Stomach smooth muscle (tissue), 2 donors: ENCODE measurements at regions not wholly inside any gene's neighbourhood (a gene's known extent, or its start where the extent isn't known, plus 50 kb on each side); places are given as distances from the start of the nearest gene placed in this dataset.

Experiments
- H3K27ac ChIP-seq: one replicate; pipeline ENCODE4 v1.7.0; 2013; ENCODE audit warnings: mild to moderate bottlenecking, low read length, inconsistent platforms
- H3K27me3 ChIP-seq, 2 donors: one replicate each; pipeline ENCODE4 v1.7.0; 2013; ENCODE audit warnings: low read length in 2 of 2; ENCODE audit not compliant: insufficient read depth in 2 of 2, control insufficient read depth in 1 of 2
- H3K36me3 ChIP-seq, 2 donors: one replicate each; pipeline ENCODE4 v1.7.0; 2013; ENCODE audit warnings: low read length in 2 of 2; ENCODE audit not compliant: control insufficient read depth in 2 of 2, insufficient read depth in 2 of 2
- H3K4me1 ChIP-seq: one replicate; pipeline ENCODE4 v1.7.0; 2013; ENCODE audit warnings: low read length; ENCODE audit not compliant: control insufficient read depth, insufficient read depth
- H3K4me3 ChIP-seq, 2 donors: one replicate each; pipeline ENCODE4 v1.7.0; 2013; ENCODE audit warnings: low read length in 2 of 2
- H3K9ac ChIP-seq, 2 donors: one replicate each; pipeline ENCODE4 v1.7.0; 2013; ENCODE audit warnings: low read length in 2 of 2, mild to moderate bottlenecking in 1 of 2
- H3K9me3 ChIP-seq, 2 donors: one replicate each; pipeline ENCODE4 v1.7.0; 2013; ENCODE audit warnings: low read length in 2 of 2; ENCODE audit not compliant: control insufficient read depth in 2 of 2
- donor health status: healthy.
- donor health status: Pancreatic carcinoma.

- Histone ChIP-seq H3K9ac (no peak overlapping the region), H3K36me3 (no peaks in the 10 kb centered on the region), H3K27me3 (peaks cover 0 to 4% of the 10 kb centered on the region in 2 donors), H3K4me3 (no peak overlapping the region), H3K9me3 (no peaks in the 10 kb centered on the region), H3K27ac (no peak overlapping the region), H3K4me1 (peaks cover 10% of the 10 kb centered on the region)
Observed at GRCh38 chr11:71201936-71202597, 50.3 kb downstream of the SHANK2 start.

GRCh38 chr11:71201231-71201630 is 51.1 kb downstream of the SHANK2 start:
- Histone ChIP-seq H3K4me3 (no peak overlapping the region), H3K9ac (no peak overlapping the region)

GRCh38 chr11:71200761-71201160 is 51.6 kb downstream of the SHANK2 start:
- H3K4me1 ChIP-seq, result peaks cover 3% of the 10 kb centered on the region
- H3K9ac ChIP-seq, result no peak overlapping the region
- H3K4me3 ChIP-seq, result no peak overlapping the region
- no peaks in the 10 kb centered on the region for H3K9me3 ChIP-seq
- H3K36me3 ChIP-seq, result no peaks in the 10 kb centered on the region
- H3K27ac ChIP-seq, result no peak overlapping the region
- H3K27me3 ChIP-seq, result peaks cover 0 to 4% of the 10 kb centered on the region in 2 donors

More at GRCh38 chr11:71201231-71201630, 51.1 kb downstream of the SHANK2 start:
- Histone ChIP-seq H3K9me3 (no peaks in the 10 kb centered on the region), H3K27me3 (peaks cover 0 to 4% of the 10 kb centered on the region in 2 donors), H3K27ac (no peak overlapping the region), H3K4me1 (peaks cover 7% of the 10 kb centered on the region), H3K36me3 (no peaks in the 10 kb centered on the region)

GRCh38 chr11:71200172-71200716 is 52.1 kb downstream of the SHANK2 start:
- Histone ChIP-seq H3K36me3 (no peaks in the 10 kb centered on the region), H3K4me1 (no peaks in the 10 kb centered on the region), H3K9ac (no peak overlapping the region), H3K4me3 (no peak overlapping the region), H3K27me3 (peaks cover 0 to 4% of the 10 kb centered on the region in 2 donors), H3K27ac (no peak overlapping the region), H3K9me3 (no peaks in the 10 kb centered on the region)

GRCh38 chr11:71199226-71199820 is 53.1 kb downstream of the SHANK2 start:
- no peak overlapping the region for H3K9ac ChIP-seq
- H3K9me3 ChIP-seq, result no peaks in the 10 kb centered on the region
- H3K27ac ChIP-seq, result no peak overlapping the region
- no peaks in the 10 kb centered on the region for H3K4me1 ChIP-seq
- peaks cover 0 to 4% of the 10 kb centered on the region in 2 donors for H3K27me3 ChIP-seq
- no peaks in the 10 kb centered on the region for H3K36me3 ChIP-seq
- no peak overlapping the region for H3K4me3 ChIP-seq

GRCh38 chr11:71198823-71199165 is 53.6 kb downstream of the SHANK2 start:
- Histone ChIP-seq H3K9ac (no peak overlapping the region), H3K27ac (no peak overlapping the region), H3K27me3 (peaks cover 0 to 4% of the 10 kb centered on the region in 2 donors), H3K4me1 (no peaks in the 10 kb centered on the region), H3K9me3 (no peaks in the 10 kb centered on the region), H3K4me3 (no peak overlapping the region), H3K36me3 (no peaks in the 10 kb centered on the region)

- H3K36me3 ChIP-seq, result no peaks in the 10 kb centered on the region
- H3K9me3 ChIP-seq, result no peaks in the 10 kb centered on the region
- H3K27me3 ChIP-seq, result peaks cover 0 to 4% of the 10 kb centered on the region in 2 donors
- H3K4me1 ChIP-seq, result no peaks in the 10 kb centered on the region
- H3K4me3 ChIP-seq, result no peak overlapping the region
- H3K27ac ChIP-seq, result no peak overlapping the region
- H3K9ac ChIP-seq, result no peak overlapping the region
Observed at GRCh38 chr11:71198141-71198822, 54.1 kb downstream of the SHANK2 start.

- Histone ChIP-seq H3K36me3 (no peaks in the 10 kb centered on the region), H3K27me3 (peaks cover 0 to 2% of the 10 kb centered on the region in 2 donors), H3K9me3 (no peaks in the 10 kb centered on the region), H3K9ac (no peak overlapping the region), H3K4me1 (no peaks in the 10 kb centered on the region), H3K4me3 (no peak overlapping the region), H3K27ac (no peak overlapping the region)
Observed at GRCh38 chr11:71197096-71197495, 55.3 kb downstream of the SHANK2 start.

GRCh38 chr11:71194710-71195109 is 57.7 kb downstream of the SHANK2 start:
- H3K9ac ChIP-seq, result no peak overlapping the region
- H3K9me3 ChIP-seq, result no peaks in the 10 kb centered on the region
- no peak overlapping the region for H3K27ac ChIP-seq
- H3K4me1 ChIP-seq, result no peaks in the 10 kb centered on the region
- no peaks in the 10 kb centered on the region for H3K27me3 ChIP-seq
- no peaks in the 10 kb centered on the region for H3K36me3 ChIP-seq
- no peak overlapping the region for H3K4me3 ChIP-seq

- H3K27me3 ChIP-seq, result no peaks in the 10 kb centered on the region
- no peak overlapping the region for H3K9ac ChIP-seq
- H3K36me3 ChIP-seq, result no peaks in the 10 kb centered on the region
- no peak overlapping the region for H3K4me3 ChIP-seq
- H3K27ac ChIP-seq, result no peak overlapping the region
- no peaks in the 10 kb centered on the region for H3K4me1 ChIP-seq
- H3K9me3 ChIP-seq, result no peaks in the 10 kb centered on the region
Observed at GRCh38 chr11:71193431-71193830, 58.9 kb downstream of the SHANK2 start.
